ENCODE measurements at regions not wholly inside any gene's neighbourhood (a gene's known extent, or its start where the extent isn't known, plus 50 kb on each side); places are given as distances from the start of the nearest gene placed in this dataset.

- TF ChIP-seq CTCF (IDR thresholded peaks at IDR 0.05; ENCODE audit: low read length) (no peak), EZH2 (optimal IDR thresholded peaks at IDR 0.05; ENCODE audit: low read depth, low read length) (no peak), EZH2phosphoT487 (IDR thresholded peaks at IDR 0.05; ENCODE audit: low read length) (no peak)
These were observed 543.9 kb downstream of the TLE1 start for GRCh38 chr9:81145331-81145963.
